ENCODE measurements at regions not wholly inside any gene's neighbourhood (a gene's known extent, or its start where the extent isn't known, plus 50 kb on each side); places are given as distances from the start of the nearest gene placed in this dataset.

- DNase-seq (ENCODE audit: low spot score in 2 of 2) = no peak
- no peak for ATAC-seq
- Mint-ChIP-seq H3K9me3 (no peaks in the 10 kb centered on the region), H3K27ac (no peak overlapping the region), H3K36me3 (no peaks in the 10 kb centered on the region), H3K4me1 (peaks cover 15% of the 10 kb centered on the region), H3K4me3 (no peak overlapping the region)
Measured at GRCh38 chr19:32201211-32201610, 144.2 kb upstream of the ZNF507 start.

GRCh38 chr19:32201636-32202051 lies 143.8 kb upstream of the ZNF507 start:
- no peaks in the 10 kb centered on the region for H3K36me3 Mint-ChIP-seq
- no peak overlapping the region for H3K27ac Mint-ChIP-seq
- DNase-seq (ENCODE audit: low spot score in 2 of 2) = no peak
- peak; percentile 71 for ATAC-seq
- H3K9me3 Mint-ChIP-seq = no peaks in the 10 kb centered on the region
- no peak overlapping the region for H3K4me3 Mint-ChIP-seq
- peaks cover 15% of the 10 kb centered on the region for H3K4me1 Mint-ChIP-seq

DNA sequence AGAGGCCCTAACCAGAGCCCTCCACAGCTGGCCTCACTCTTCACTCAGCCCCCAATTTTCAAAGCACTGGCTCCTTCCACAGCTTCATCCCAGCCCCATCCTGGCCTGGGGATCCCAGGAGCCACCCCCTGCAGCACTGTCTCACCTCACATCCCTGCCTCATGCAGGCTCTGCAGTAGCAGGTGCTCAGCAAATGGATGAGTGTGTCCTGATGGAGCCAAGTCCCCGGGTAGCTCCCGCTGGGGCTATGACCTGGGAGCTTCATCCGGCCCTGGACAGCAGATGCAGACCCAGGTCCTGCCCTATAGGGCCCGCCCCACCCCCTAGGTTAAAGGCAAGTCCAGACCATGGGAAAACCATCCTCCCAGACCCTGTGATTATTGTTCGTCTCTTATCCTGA lies 143.2 kb upstream of the ZNF507 start:
- Mint-ChIP-seq H3K4me1 (peaks cover 15% of the 10 kb centered on the region), H3K27ac (no peak overlapping the region), H3K36me3 (no peaks in the 10 kb centered on the region), H3K4me3 (no peak overlapping the region), H3K9me3 (no peaks in the 10 kb centered on the region)
- DNase-seq (ENCODE audit: low spot score in 2 of 2) (no peak), ATAC-seq (no peak)

DNA sequence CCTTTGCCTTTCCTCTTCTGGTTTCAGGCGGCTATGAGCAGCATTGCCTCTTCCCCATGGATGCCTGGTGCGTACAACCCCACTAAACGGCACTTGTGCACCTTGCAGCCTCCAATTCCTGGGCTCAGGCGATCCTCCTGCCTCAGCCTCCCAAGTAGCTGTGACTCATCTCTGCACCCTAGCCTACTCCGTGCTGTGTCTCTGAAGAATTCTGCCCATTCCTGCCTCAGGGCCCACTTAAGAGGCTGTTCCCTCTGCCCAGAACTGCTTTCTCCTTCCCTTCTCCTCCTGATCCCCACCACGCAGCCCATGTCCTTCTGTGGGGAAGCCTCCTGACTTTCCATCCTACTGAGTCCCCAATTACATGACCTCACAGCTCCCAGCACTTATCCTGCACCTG lies 142.2 kb upstream of the ZNF507 start:
- Mint-ChIP-seq H3K4me1 (peaks cover 15% of the 10 kb centered on the region), H3K27ac (no peak overlapping the region), H3K36me3 (no peaks in the 10 kb centered on the region), H3K9me3 (no peaks in the 10 kb centered on the region), H3K4me3 (no peak overlapping the region)
- DNase-seq (ENCODE audit: low spot score in 2 of 2) (no peak), ATAC-seq (no peak)

GRCh38 chr19:32206065-32206464 lies 139.3 kb upstream of the ZNF507 start:
- Mint-ChIP-seq H3K4me1 (peaks cover 14% of the 10 kb centered on the region), H3K36me3 (no peaks in the 10 kb centered on the region), H3K4me3 (no peak overlapping the region), H3K9me3 (peaks cover 7% of the 10 kb centered on the region), H3K27ac (no peak overlapping the region)
- no peak for DNase-seq (ENCODE audit: low spot score in 2 of 2)
- ATAC-seq = no peak

DNA sequence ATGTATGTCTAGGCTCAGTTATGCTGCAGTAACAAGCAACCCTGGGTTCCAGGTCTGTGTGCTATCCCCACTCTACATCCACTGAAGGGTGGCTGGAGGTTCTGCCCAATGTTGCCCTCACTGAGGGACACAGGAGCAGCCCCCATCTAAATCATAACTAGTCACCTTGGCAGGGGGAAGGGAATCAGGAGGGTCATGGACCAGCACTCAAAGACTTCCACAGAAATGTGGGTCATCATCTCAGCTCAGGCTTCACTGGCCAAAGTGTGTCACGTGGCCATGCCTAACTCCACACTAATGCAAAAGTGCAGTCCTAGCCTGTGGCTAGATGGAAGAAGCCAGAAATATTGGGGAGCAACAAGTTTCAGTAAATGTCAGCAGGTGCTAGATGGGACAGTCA lies 137.3 kb upstream of the ZNF507 start:
- Mint-ChIP-seq H3K4me3 (no peak overlapping the region), H3K9me3 (peaks cover 14% of the 10 kb centered on the region), H3K36me3 (no peaks in the 10 kb centered on the region), H3K27ac (no peak overlapping the region), H3K4me1 (no peaks in the 10 kb centered on the region)
- DNase-seq (ENCODE audit: low spot score in 2 of 2) (no peak), ATAC-seq (no peak)

DNA sequence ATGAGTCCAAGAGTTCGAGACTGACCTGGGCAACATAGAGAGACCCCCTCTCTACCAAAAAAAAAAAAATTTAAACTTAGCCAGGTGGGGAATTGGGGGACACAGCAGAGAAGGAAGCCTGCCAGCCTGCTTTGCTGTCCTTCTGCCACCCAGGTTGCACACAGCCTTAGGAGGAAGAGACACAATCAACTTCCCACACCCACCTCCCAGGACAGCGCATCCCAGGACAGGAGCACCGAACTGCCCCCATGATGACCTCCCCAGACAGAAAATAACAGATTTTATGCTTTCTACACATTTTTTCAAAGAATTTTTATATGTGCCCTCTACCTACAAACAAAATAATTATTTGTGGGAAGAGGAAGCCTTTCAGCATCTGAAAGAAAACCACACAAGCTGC lies 126.0 kb upstream of the ZNF507 start:
- no peak for ATAC-seq
- H3K36me3 Mint-ChIP-seq = no peaks in the 10 kb centered on the region
- peaks cover 7% of the 10 kb centered on the region for H3K4me1 Mint-ChIP-seq
- H3K4me3 Mint-ChIP-seq = no peak overlapping the region
- no peak for DNase-seq (ENCODE audit: low spot score in 2 of 2)
- no peaks in the 10 kb centered on the region for H3K9me3 Mint-ChIP-seq
- H3K27ac Mint-ChIP-seq = no peak overlapping the region

GRCh38 chr19:32219881-32220472 lies 125.4 kb upstream of the ZNF507 start:
- no peaks in the 10 kb centered on the region for H3K9me3 Mint-ChIP-seq
- peaks cover 12% of the 10 kb centered on the region for H3K4me1 Mint-ChIP-seq
- DNase-seq (ENCODE audit: low spot score in 2 of 2) (no peak), ATAC-seq (peak; percentile 34)
- no peaks in the 10 kb centered on the region for H3K36me3 Mint-ChIP-seq
- H3K27ac Mint-ChIP-seq = no peak overlapping the region
- H3K4me3 Mint-ChIP-seq = no peak overlapping the region

GRCh38 chr19:32220951-32221350 lies 124.5 kb upstream of the ZNF507 start:
- Mint-ChIP-seq H3K36me3 (no peaks in the 10 kb centered on the region), H3K9me3 (no peaks in the 10 kb centered on the region), H3K4me3 (no peak overlapping the region), H3K27ac (no peak overlapping the region), H3K4me1 (peaks cover 12% of the 10 kb centered on the region)
- ATAC-seq (no peak), DNase-seq (ENCODE audit: low spot score in 2 of 2) (no peak)

DNA sequence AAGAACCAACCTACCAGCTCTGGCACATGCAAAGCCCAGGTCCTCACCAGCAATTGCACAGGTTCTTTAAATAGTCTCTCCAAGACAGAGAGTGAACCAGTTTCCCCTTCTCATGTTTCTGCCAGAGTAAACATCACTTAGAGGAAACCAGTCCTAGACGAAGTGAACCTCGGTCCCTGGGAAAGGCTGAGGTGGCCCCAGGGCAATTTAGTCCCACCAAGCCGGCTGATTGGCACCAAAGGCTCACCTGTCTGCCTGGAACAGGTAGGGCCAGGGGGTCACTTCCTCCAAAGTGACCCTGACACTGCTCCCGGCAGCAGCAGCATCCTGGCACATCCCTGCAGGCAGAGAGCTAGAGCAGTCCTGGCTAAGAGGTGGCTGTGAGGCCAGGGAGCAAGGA lies 122.9 kb upstream of the ZNF507 start:
- H3K4me1 Mint-ChIP-seq = peaks cover 12% of the 10 kb centered on the region
- no peak overlapping the region for H3K27ac Mint-ChIP-seq
- H3K9me3 Mint-ChIP-seq = no peaks in the 10 kb centered on the region
- no peaks in the 10 kb centered on the region for H3K36me3 Mint-ChIP-seq
- ATAC-seq (no peak), DNase-seq (ENCODE audit: low spot score in 2 of 2) (no peak)
- H3K4me3 Mint-ChIP-seq = no peak overlapping the region

DNA sequence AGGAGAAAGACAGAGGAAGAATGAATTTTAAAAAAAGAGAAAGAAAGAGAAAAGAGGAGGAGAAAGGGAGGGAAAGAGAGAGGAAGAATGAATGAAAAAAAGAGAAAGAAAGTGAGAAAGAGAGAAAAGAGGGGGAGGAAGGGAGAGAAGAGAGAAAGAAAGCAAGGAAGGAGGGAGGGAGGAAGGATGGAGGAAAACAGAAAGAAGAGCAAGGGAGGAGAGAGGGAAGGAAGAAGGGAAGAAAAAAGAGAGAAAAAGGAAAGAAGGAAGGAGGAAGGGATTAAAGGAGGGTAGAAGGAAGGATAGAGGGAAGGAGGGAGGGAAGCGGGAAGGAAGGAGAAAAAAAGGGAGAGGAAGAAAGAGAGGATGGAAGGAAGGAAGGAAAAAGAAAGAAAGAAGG lies 122.3 kb upstream of the ZNF507 start:
- Mint-ChIP-seq H3K4me1 (peaks cover 12% of the 10 kb centered on the region), H3K36me3 (no peaks in the 10 kb centered on the region), H3K4me3 (no peak overlapping the region), H3K27ac (no peak overlapping the region), H3K9me3 (no peaks in the 10 kb centered on the region)
- no peak for ATAC-seq
- DNase-seq (ENCODE audit: low spot score in 2 of 2) = no peak

GRCh38 chr19:32223595-32224370 lies 121.6 kb upstream of the ZNF507 start:
- Mint-ChIP-seq H3K4me1 (peaks cover 12% of the 10 kb centered on the region), H3K9me3 (no peaks in the 10 kb centered on the region), H3K36me3 (no peaks in the 10 kb centered on the region), H3K4me3 (peak overlapping the region; percentile 54), H3K27ac (no peak overlapping the region)
- ATAC-seq (peak; percentile 37), DNase-seq (ENCODE audit: low spot score in 2 of 2) (no peak)

DNA sequence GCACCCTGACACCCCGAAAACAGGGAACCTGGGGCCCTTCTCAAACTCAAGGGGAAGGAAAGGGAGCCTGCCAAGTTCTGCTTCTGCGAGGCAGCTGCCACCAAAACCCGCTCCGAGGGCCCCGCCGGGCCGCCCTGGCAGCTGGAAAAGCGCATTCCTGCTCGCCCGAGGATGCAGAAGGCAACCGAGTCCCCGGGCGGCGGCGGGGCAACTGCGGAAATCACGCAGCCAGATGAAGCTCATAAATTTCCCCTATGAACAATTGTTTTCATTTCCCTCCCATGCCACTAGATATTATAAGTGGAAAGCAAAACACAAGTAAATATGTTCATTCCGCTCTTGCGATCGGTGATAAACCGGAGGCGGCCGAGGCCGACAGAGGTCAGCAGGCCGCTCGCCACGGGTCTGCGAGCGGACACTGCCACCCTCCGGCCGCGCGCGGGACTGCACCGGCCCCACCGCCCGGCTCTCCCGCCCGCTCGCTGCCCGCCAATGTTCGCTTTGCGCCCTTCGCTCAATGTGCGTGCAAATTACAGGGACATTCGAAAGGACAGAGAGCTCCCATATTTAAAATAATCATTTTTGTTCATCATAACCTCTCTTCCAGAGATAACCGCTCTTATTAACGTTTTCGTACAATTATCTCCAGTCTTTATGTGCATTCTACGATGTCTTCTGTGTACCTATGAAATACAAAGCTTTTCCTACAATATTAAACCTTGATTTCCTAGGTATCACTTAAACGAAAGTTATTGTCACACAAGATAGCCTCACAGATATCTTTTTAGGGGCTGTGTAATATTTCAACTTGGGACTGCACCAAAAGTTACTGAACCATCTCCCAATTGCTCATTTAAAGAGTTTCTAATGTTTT lies 120.8 kb upstream of the ZNF507 start:
- DNase-seq (ENCODE audit: low spot score in 2 of 2) = peak; percentile 73 to 82
- Mint-ChIP-seq H3K27ac (no peak overlapping the region), H3K4me1 (peaks cover 11% of the 10 kb centered on the region)

GRCh38 chr19:32227561-32228165 lies 117.7 kb upstream of the ZNF507 start:
- peaks cover 6% of the 10 kb centered on the region for H3K4me1 Mint-ChIP-seq
- no peak for ATAC-seq
- no peaks in the 10 kb centered on the region for H3K36me3 Mint-ChIP-seq
- H3K4me3 Mint-ChIP-seq = no peak overlapping the region
- H3K9me3 Mint-ChIP-seq = no peaks in the 10 kb centered on the region
- no peak overlapping the region for H3K27ac Mint-ChIP-seq
- DNase-seq (ENCODE audit: low spot score in 2 of 2) = no peak

More for the DNA sequence above, 120.8 kb upstream of the ZNF507 start:
- Mint-ChIP-seq H3K9me3 (no peaks in the 10 kb centered on the region), H3K4me3 (peak overlapping the region; percentile 54), H3K36me3 (no peaks in the 10 kb centered on the region)
- peak; percentile 74 for ATAC-seq

DNA sequence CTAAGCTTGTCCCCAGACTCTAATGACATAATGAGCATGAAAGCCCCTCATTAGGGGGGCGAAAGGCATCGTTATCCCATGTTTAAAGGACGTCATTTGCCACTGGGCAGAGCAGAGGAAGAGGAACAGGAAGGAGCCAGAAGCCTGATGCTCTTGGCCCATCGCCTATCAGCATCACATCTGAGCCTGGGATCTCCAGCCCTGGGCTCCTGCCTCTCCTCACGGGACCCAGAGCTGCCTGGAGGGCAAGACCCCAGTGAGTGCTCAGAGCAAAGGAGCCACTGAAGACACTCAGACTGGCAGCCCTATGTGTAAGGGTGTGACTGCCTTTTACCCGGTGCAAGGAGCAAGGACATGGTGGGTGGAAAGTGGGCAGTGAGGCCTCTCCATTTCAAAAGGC lies 115.0 kb upstream of the ZNF507 start:
- Mint-ChIP-seq H3K4me1 (no peaks in the 10 kb centered on the region), H3K9me3 (no peaks in the 10 kb centered on the region)
- ATAC-seq = no peak

More for the DNA sequence above, 115.0 kb upstream of the ZNF507 start:
- no peak for DNase-seq (ENCODE audit: low spot score in 2 of 2)
- Mint-ChIP-seq H3K4me3 (no peak overlapping the region), H3K36me3 (no peaks in the 10 kb centered on the region), H3K27ac (no peak overlapping the region)
